GM23338 (cell line): ENCODE measurements at regions not wholly inside any gene's neighbourhood (a gene's known extent, or its start where the extent isn't known, plus 50 kb on each side); places are given as distances from the start of the nearest gene placed in this dataset.

Source experiments
- ATAC-seq: fragments of 200-7000 bp; cut with Tn5 transposase; 3 replicates; pipeline ENCODE4 v1.9.1; 2020
- DNase-seq: peaks from one replicate; pipeline ENCODE4 v3.0.0-alpha.2; 2015; ENCODE audit warnings: low spot score
- H2AFZ ChIP-seq: fragments of 200-600 bp; sonication (generic); 2 replicates; pipeline ENCODE4 v1.8.0; 2016; ENCODE audit warnings: antibody characterized with exemption, mild to moderate bottlenecking, moderate library complexity
- H3F3A ChIP-seq: fragments of 200-600 bp; sonication (generic); replicated peaks from 2 replicates; pipeline ENCODE4 v1.8.0; 2017; ENCODE audit warnings: antibody characterized with exemption, mixed run types, low read depth
- H3K27ac ChIP-seq: fragments of 200-600 bp; sonication (generic); 2 replicates; pipeline ENCODE4 v1.6.1; 2016; ENCODE audit warnings: low read depth
- H3K27me3 ChIP-seq: fragments of 200-600 bp; sonication (generic); 2 replicates; pipeline ENCODE4 v1.8.0; 2016; ENCODE audit warnings: mild to moderate bottlenecking, mixed run types, moderate library complexity; ENCODE audit not compliant: insufficient read depth
- H3K36me3 ChIP-seq: fragments of 200-600 bp; sonication (generic); 2 replicates; pipeline ENCODE4 v1.8.0; 2016; ENCODE audit warnings: mild to moderate bottlenecking; ENCODE audit not compliant: insufficient read depth
- H3K4me1 ChIP-seq: fragments of 200-600 bp; sonication (generic); 2 replicates; pipeline ENCODE4 v1.8.0; 2016; ENCODE audit warnings: mild to moderate bottlenecking, moderate library complexity; ENCODE audit not compliant: insufficient read depth
- H3K4me2 ChIP-seq: fragments of 200-600 bp; sonication (generic); 2 replicates; pipeline ENCODE4 v1.7.1; 2017; ENCODE audit warnings: mixed run types
- H3K4me3 ChIP-seq: fragments of 200-600 bp; sonication (generic); 2 replicates; pipeline ENCODE4 v1.6.1; 2016; ENCODE audit warnings: mixed run types
- H3K79me2 ChIP-seq: fragments of 200-600 bp; sonication (generic); replicated peaks from 2 replicates; pipeline ENCODE4 v1.8.0; 2017; ENCODE audit warnings: mild to moderate bottlenecking; ENCODE audit not compliant: insufficient read depth
- H3K9me2 ChIP-seq: fragments of 200-600 bp; sonication (generic); 2 replicates; pipeline ENCODE4 v1.8.0; 2017; ENCODE audit not compliant: insufficient read depth
- H4K20me1 ChIP-seq: fragments of 200-600 bp; sonication (generic); replicated peaks from 2 replicates; pipeline ENCODE4 v1.8.0; 2017; ENCODE audit warnings: mild to moderate bottlenecking; ENCODE audit not compliant: insufficient read depth
- H3K27ac Mint-ChIP-seq: 2 replicates; pipeline ENCODE4 v1.8.0; 2020; ENCODE audit warnings: inconsistent platforms, mild to moderate bottlenecking, moderate library complexity, mixed read lengths
- H3K27me3 Mint-ChIP-seq: 3 replicates; pipeline ENCODE4 v1.8.0; 2022; ENCODE audit warnings: low read depth, mild to moderate bottlenecking, moderate library complexity, mixed read lengths, inconsistent platforms; ENCODE audit not compliant: insufficient read depth, poor library complexity
- H3K36me3 Mint-ChIP-seq: 3 replicates; pipeline ENCODE4 v1.8.0; 2021; ENCODE audit warnings: low read depth, mild to moderate bottlenecking, inconsistent platforms, moderate library complexity, mixed read lengths
- H3K4me1 Mint-ChIP-seq: 3 replicates; pipeline ENCODE4 v1.8.0; 2020; ENCODE audit warnings: mild to moderate bottlenecking, inconsistent platforms, mixed read lengths
- H3K4me3 Mint-ChIP-seq: 3 replicates; pipeline ENCODE4 v1.8.0; 2021; ENCODE audit warnings: moderate library complexity, mild to moderate bottlenecking, inconsistent platforms, mixed read lengths
- H3K9me3 Mint-ChIP-seq: 3 replicates; pipeline ENCODE4 v1.8.0; 2020; ENCODE audit warnings: moderate library complexity, mild to moderate bottlenecking, inconsistent platforms, mixed read lengths
- CREB1 ChIP-seq: fragments of 250-450 bp; sonication (Bioruptor Pico); IDR thresholded peaks from 2 replicates; pipeline ENCODE4 v1.5.0; 2020; ENCODE audit warnings: low read depth, mild to moderate bottlenecking, moderate library complexity
- CTCF ChIP-seq, 2 experiments: fragments of 200-600 bp in 1 of 2; sonication (generic) in 1 of 2; conservative IDR thresholded peaks; 2 replicates each; pipeline versions ENCODE4 v1.5.1 to v1.6.1; 2016 to 2017; ENCODE audit warnings: antibody characterized with exemption in 2 of 2, low read depth in 2 of 2, mild to moderate bottlenecking in 2 of 2, moderate library complexity in 1 of 2
- ETS1 ChIP-seq: IDR thresholded peaks from 2 replicates; pipeline ENCODE4 v1.6.1; 2016; ENCODE audit warnings: antibody characterized with exemption
- EZH2 ChIP-seq: fragments of 200-600 bp; sonication (generic); IDR thresholded peaks from one replicate; pipeline ENCODE4 v1.8.0; 2017; ENCODE audit warnings: antibody characterized with exemption, mild to moderate bottlenecking, low read depth; ENCODE audit not compliant: unreplicated experiment
- EZH2phosphoT487 ChIP-seq: fragments of 200-600 bp; sonication (generic); IDR thresholded peaks from one replicate; pipeline ENCODE4 v1.8.1; 2018; ENCODE audit warnings: antibody characterized with exemption; ENCODE audit not compliant: unreplicated experiment
- JUNB ChIP-seq: IDR thresholded peaks from one replicate; pipeline ENCODE4 v1.6.1; 2016; ENCODE audit warnings: antibody characterized with exemption; ENCODE audit not compliant: unreplicated experiment
- NANOG ChIP-seq: IDR thresholded peaks from 2 replicates; pipeline ENCODE4 v1.6.1; 2016; ENCODE audit warnings: antibody characterized with exemption, borderline replicate concordance
- POLR2AphosphoS5 ChIP-seq: IDR thresholded peaks from 2 replicates; pipeline ENCODE4 v1.6.1; 2016; ENCODE audit warnings: antibody characterized with exemption, low read depth
- REST ChIP-seq: IDR thresholded peaks from one replicate; pipeline ENCODE4 v1.6.1; 2018; ENCODE audit warnings: antibody characterized with exemption; ENCODE audit not compliant: unreplicated experiment
- STAT1 ChIP-seq: IDR thresholded peaks from one replicate; pipeline ENCODE4 v1.6.1; 2016; ENCODE audit warnings: antibody characterized with exemption; ENCODE audit not compliant: unreplicated experiment
- ZNF114 ChIP-seq: fragments of 250-450 bp; sonication (Bioruptor Pico); IDR thresholded peaks from 2 replicates; pipeline ENCODE4 v1.5.0; 2020; ENCODE audit warnings: mild to moderate bottlenecking, moderate library complexity
- ZNF331 ChIP-seq: fragments of 250-450 bp; sonication (Bioruptor Pico); IDR thresholded peaks from 2 replicates; pipeline ENCODE4 v1.5.0; 2020; ENCODE audit warnings: low read depth, mild to moderate bottlenecking, moderate library complexity

- no peak overlapping the region for H3K27ac ChIP-seq
- TF ChIP-seq ETS1 = no peak
- no peak for TF ChIP-seq JUNB
- no peak for TF ChIP-seq ZNF114 (CRISPR knock-in tag)
- TF ChIP-seq POLR2AphosphoS5 = no peak
- TF ChIP-seq CREB1 (CRISPR knock-in tag) = no peak
- no peak for TF ChIP-seq REST
- no peaks in the 10 kb centered on the region for H3K36me3 Mint-ChIP-seq
- no peaks in the 10 kb centered on the region for H3K9me2 ChIP-seq
- DNase-seq (no peak), ATAC-seq (no peak)
- no peak overlapping the region for H3K4me3 ChIP-seq
- H3K9me3 Mint-ChIP-seq = no peaks in the 10 kb centered on the region
- H3K36me3 ChIP-seq = no peaks in the 10 kb centered on the region
- no peaks in the 10 kb centered on the region for H3K79me2 ChIP-seq
- H3F3A ChIP-seq = no peaks in the 10 kb centered on the region
- no peaks in the 10 kb centered on the region for H3K27me3 ChIP-seq
- H3K4me1 ChIP-seq = no peaks in the 10 kb centered on the region
- no peak overlapping the region for H3K4me2 ChIP-seq
- H4K20me1 ChIP-seq = no peaks in the 10 kb centered on the region
- H2AFZ ChIP-seq = no peak overlapping the region
- no peaks in the 10 kb centered on the region for H3K4me1 Mint-ChIP-seq
- no peaks in the 10 kb centered on the region for H3K27me3 Mint-ChIP-seq
- no peak overlapping the region for H3K4me3 Mint-ChIP-seq
- no peak overlapping the region for H3K27ac Mint-ChIP-seq
Observed at GRCh38 chr5:24735284-24735683, 90.5 kb upstream of the CDH10 start.

GRCh38 chr5:24732184-24732583 is 87.4 kb upstream of the CDH10 start:
- H3K27me3 ChIP-seq = no peaks in the 10 kb centered on the region
- H3K79me2 ChIP-seq = no peaks in the 10 kb centered on the region
- H3K4me1 Mint-ChIP-seq = no peaks in the 10 kb centered on the region
- no peak overlapping the region for H3K4me3 ChIP-seq
- H3F3A ChIP-seq = no peaks in the 10 kb centered on the region
- H3K9me2 ChIP-seq = no peaks in the 10 kb centered on the region
- H3K27me3 Mint-ChIP-seq = no peaks in the 10 kb centered on the region
- H3K4me1 ChIP-seq = no peaks in the 10 kb centered on the region
- no peak overlapping the region for H2AFZ ChIP-seq
- no peak overlapping the region for H3K27ac Mint-ChIP-seq
- H3K36me3 ChIP-seq = no peaks in the 10 kb centered on the region
- H3K4me3 Mint-ChIP-seq = no peak overlapping the region
- H4K20me1 ChIP-seq = no peaks in the 10 kb centered on the region
- no peak overlapping the region for H3K4me2 ChIP-seq
- no peaks in the 10 kb centered on the region for H3K9me3 Mint-ChIP-seq
- ATAC-seq (no peak), DNase-seq (no peak)
- no peaks in the 10 kb centered on the region for H3K36me3 Mint-ChIP-seq
- H3K27ac ChIP-seq = no peak overlapping the region
- TF ChIP-seq JUNB (no peak), ETS1 (no peak), NANOG (no peak), EZH2phosphoT487 (no peak), EZH2 (no peak), ZNF331 (no peak), CTCF (conservative IDR thresholded peaks at IDR 0.05; ENCODE audit: low read depth in 2 of 2) (no peak), ZNF114 (CRISPR knock-in tag) (no peak), STAT1 (no peak), POLR2AphosphoS5 (no peak)
